Colonic mucosa (tissue), 4 donors: ENCODE measurements at regions not wholly inside any gene's neighbourhood (a gene's known extent, or its start where the extent isn't known, plus 50 kb on each side); places are given as distances from the start of the nearest gene placed in this dataset.

Source experiments
- DNase-seq: peaks from one replicate; pipeline ENCODE4 v3.0.0-alpha.2; 2020
- H3K27ac ChIP-seq: fragments of 200-600 bp; one replicate; pipeline ENCODE4 v1.8.0; 2021
- H3K27me3 ChIP-seq: fragments of 200-600 bp; one replicate; pipeline ENCODE4 v1.8.0; 2021
- H3K36me3 ChIP-seq: fragments of 200-600 bp; one replicate; pipeline ENCODE4 v1.8.0; 2021
- H3K4me1 ChIP-seq: fragments of 200-600 bp; one replicate; pipeline ENCODE4 v1.8.0; 2021; ENCODE audit warnings: mild to moderate bottlenecking
- H3K4me3 ChIP-seq: fragments of 200-600 bp; one replicate; pipeline ENCODE4 v1.8.0; 2021
- H3K9ac ChIP-seq, 2 donors: one replicate each; pipeline ENCODE4 v1.7.0; 2013; ENCODE audit warnings: control low read depth in 2 of 2, low read depth in 2 of 2, low read length in 2 of 2
- H3K9me3 ChIP-seq: fragments of 200-600 bp; one replicate; pipeline ENCODE4 v1.8.0; 2021
- CTCF ChIP-seq: fragments of 200-600 bp; IDR thresholded peaks from one replicate; pipeline ENCODE4 v1.8.0; 2022; ENCODE audit warnings: antibody characterized with exemption, mild to moderate bottlenecking
- intact Hi-C: fragments of 100-400 bp; cut with DNase I; formaldehyde crosslinking; loops from one replicate; pipeline ENCODE4 v1.14.1; 2022
- donor health status: healthy.
- donor health status: DM: no; HTN: no; CAD: no.
- donor health status: DM: no; HTN: no; CAD: no.

- no peak overlapping the region for H3K27ac ChIP-seq
- TF ChIP-seq CTCF, result no peak
- no peaks in the 10 kb centered on the region for H3K4me1 ChIP-seq
- H3K9ac ChIP-seq, result no peak overlapping the region
- no peaks in the 10 kb centered on the region for H3K27me3 ChIP-seq
- no peaks in the 10 kb centered on the region for H3K36me3 ChIP-seq
- DNase-seq, result no peak
- intact Hi-C loops, result loop anchor here (5.0 kb wide), 1 partner anchor 499 kb away; no protein-coding TSS in a partner anchor
- no peaks in the 10 kb centered on the region for H3K9me3 ChIP-seq
- H3K4me3 ChIP-seq, result no peak overlapping the region
Measured at GRCh38 chr1:240691501-240691900, 79.5 kb upstream of the GREM2 start.

GRCh38 chr1:240687820-240688219 is 75.9 kb upstream of the GREM2 start:
- no peak for TF ChIP-seq CTCF
- Histone ChIP-seq H3K36me3 (no peaks in the 10 kb centered on the region), H3K9ac (no peak overlapping the region), H3K9me3 (no peaks in the 10 kb centered on the region), H3K4me1 (no peaks in the 10 kb centered on the region), H3K4me3 (no peak overlapping the region), H3K27me3 (no peaks in the 10 kb centered on the region), H3K27ac (no peak overlapping the region)
- no peak for DNase-seq
- intact Hi-C loops, result no loop called here

GRCh38 chr1:240683576-240683975 is 71.6 kb upstream of the GREM2 start:
- Histone ChIP-seq H3K4me3 (no peak overlapping the region), H3K4me1 (no peaks in the 10 kb centered on the region), H3K9me3 (no peaks in the 10 kb centered on the region), H3K27ac (no peak overlapping the region), H3K36me3 (no peaks in the 10 kb centered on the region), H3K27me3 (no peaks in the 10 kb centered on the region), H3K9ac (no peak overlapping the region)
- TF ChIP-seq CTCF, result no peak
- intact Hi-C loops, result no loop called here
- DNase-seq, result peak; percentile 20

- Histone ChIP-seq H3K27ac (no peak overlapping the region), H3K4me1 (no peaks in the 10 kb centered on the region), H3K36me3 (no peaks in the 10 kb centered on the region), H3K27me3 (no peaks in the 10 kb centered on the region), H3K9me3 (no peaks in the 10 kb centered on the region), H3K4me3 (no peak overlapping the region), H3K9ac (no peak overlapping the region)
- no peak for DNase-seq
- intact Hi-C loops, result no loop called here
- TF ChIP-seq CTCF, result no peak
Measured at GRCh38 chr1:240682859-240683242, 70.9 kb upstream of the GREM2 start.

- H3K27ac ChIP-seq, result no peak overlapping the region
- H3K27me3 ChIP-seq, result no peaks in the 10 kb centered on the region
- H3K4me1 ChIP-seq, result no peaks in the 10 kb centered on the region
- H3K36me3 ChIP-seq, result no peaks in the 10 kb centered on the region
- intact Hi-C loops, result no loop called here
- H3K9ac ChIP-seq, result no peak overlapping the region
- DNase-seq, result no peak
- H3K9me3 ChIP-seq, result no peaks in the 10 kb centered on the region
- H3K4me3 ChIP-seq, result no peak overlapping the region
- TF ChIP-seq CTCF, result no peak
Measured at GRCh38 chr1:240682166-240682858, 70.4 kb upstream of the GREM2 start.
